Neural cell (in vitro differentiated cells): ENCODE measurements at regions not wholly inside any gene's neighbourhood (a gene's known extent, or its start where the extent isn't known, plus 50 kb on each side); places are given as distances from the start of the nearest gene placed in this dataset.

Experiments
- H2AFZ ChIP-seq: fragments of 200-600, 300-800 bp; sonication (generic), shearing (Covaris generic); 2 replicates; pipeline ENCODE4 v1.6.0; 2014; ENCODE audit warnings: low read depth, mild to moderate bottlenecking, antibody characterized with exemption, low read length, moderate library complexity
- H3F3A ChIP-seq: fragments of 200-600 bp; shearing (Covaris generic); 2 replicates; pipeline ENCODE4 v1.6.1; 2016; ENCODE audit warnings: mild to moderate bottlenecking, moderate library complexity, mixed read lengths, antibody characterized with exemption, low read length; ENCODE audit not compliant: insufficient read depth, poor library complexity, severe bottlenecking
- H3K27ac ChIP-seq: fragments of 200-600, 300-800 bp; sonication (generic), shearing (Covaris generic); 2 replicates; pipeline ENCODE4 v1.5.1; 2014; ENCODE audit warnings: mild to moderate bottlenecking, low read length, moderate library complexity
- H3K27me3 ChIP-seq: fragments of 300-800, 200-600 bp; sonication (generic), shearing (Covaris generic); 2 replicates; pipeline ENCODE4 v1.6.0; 2014; ENCODE audit warnings: mild to moderate bottlenecking, low read depth, low read length, moderate library complexity; ENCODE audit not compliant: insufficient read depth
- H3K36me3 ChIP-seq: fragments of 300-800, 200-600 bp; sonication (generic), shearing (Covaris generic); 2 replicates; pipeline ENCODE4 v1.5.1; 2014; ENCODE audit warnings: mild to moderate bottlenecking, antibody characterized with exemption, low read length, moderate library complexity; ENCODE audit not compliant: insufficient read depth
- H3K4me2 ChIP-seq: fragments of 300-800, 200-600 bp; sonication (generic), shearing (Covaris generic); 2 replicates; pipeline ENCODE4 v1.6.0; 2014; ENCODE audit warnings: mild to moderate bottlenecking, low read length
- H3K4me3 ChIP-seq: fragments of 300-800, 200-600 bp; sonication (generic), shearing (Covaris generic); 2 replicates; pipeline ENCODE4 v1.5.1; 2014; ENCODE audit warnings: mild to moderate bottlenecking, low read length, moderate library complexity
- H3K79me2 ChIP-seq: fragments of 200-600 bp; shearing (Covaris generic); replicated peaks from 2 replicates; pipeline ENCODE4 v1.6.0; 2014; ENCODE audit warnings: mild to moderate bottlenecking, low read length, moderate library complexity; ENCODE audit not compliant: insufficient read depth
- H3K9ac ChIP-seq: fragments of 300-800, 200-600 bp; sonication (generic), shearing (Covaris generic); 2 replicates; pipeline ENCODE4 v1.6.1; 2016; ENCODE audit warnings: mild to moderate bottlenecking, low read length, mixed read lengths
- H3K9me2 ChIP-seq: fragments of 200-600 bp; shearing (Covaris generic); 2 replicates; pipeline ENCODE4 v1.6.1; 2016; ENCODE audit warnings: mild to moderate bottlenecking, low read length, mixed read lengths; ENCODE audit not compliant: insufficient read depth
- H3K9me3 ChIP-seq: fragments of 200-600, 300-800 bp; sonication (generic), shearing (Covaris generic); 2 replicates; pipeline ENCODE4 v1.6.1; 2016; ENCODE audit warnings: mild to moderate bottlenecking, mixed run types, low read length, moderate library complexity, mixed read lengths
- H4K20me1 ChIP-seq: fragments of 200-600 bp; shearing (Covaris generic); 2 replicates; pipeline ENCODE4 v1.6.1; 2016; ENCODE audit warnings: mild to moderate bottlenecking, mixed run types; ENCODE audit not compliant: insufficient read depth
- CTCF ChIP-seq: fragments of 450-650 bp; IDR thresholded peaks from 2 replicates; pipeline ENCODE4 v1.5.1; 2014; ENCODE audit warnings: antibody characterized with exemption, mild to moderate bottlenecking, moderate library complexity; ENCODE audit not compliant: poor library complexity, severe bottlenecking
- EP300 ChIP-seq: fragments of 450-650 bp; conservative IDR thresholded peaks from 2 replicates; pipeline ENCODE4 v1.6.1; 2014; ENCODE audit warnings: antibody characterized with exemption, mild to moderate bottlenecking, moderate library complexity; ENCODE audit not compliant: poor library complexity, severe bottlenecking
- EZH2 ChIP-seq: fragments of 200-600, 300-800 bp; shearing (Covaris generic), sonication (generic); IDR thresholded peaks from 2 replicates; pipeline ENCODE4 v1.6.1; 2014; ENCODE audit warnings: antibody characterized with exemption, low read length, borderline replicate concordance, mild to moderate bottlenecking; ENCODE audit not compliant: insufficient read depth, poor library complexity, severe bottlenecking
- MXI1 ChIP-seq: fragments of 450-650 bp; conservative IDR thresholded peaks from 2 replicates; pipeline ENCODE4 v1.6.1; 2014; ENCODE audit warnings: antibody characterized with exemption, mild to moderate bottlenecking; ENCODE audit not compliant: poor library complexity, severe bottlenecking
- POLR2AphosphoS5 ChIP-seq: IDR thresholded peaks from 2 replicates; pipeline ENCODE4 v1.6.1; 2012
- RAD21 ChIP-seq: fragments of 450-650 bp; conservative IDR thresholded peaks from 2 replicates; pipeline ENCODE4 v1.6.1; 2014; ENCODE audit warnings: antibody characterized with exemption, mild to moderate bottlenecking, moderate library complexity
- REST ChIP-seq: IDR thresholded peaks from 2 replicates; pipeline ENCODE4 v1.6.1; 2012; ENCODE audit warnings: borderline replicate concordance
- SMC3 ChIP-seq: fragments of 450-650 bp; conservative IDR thresholded peaks from 2 replicates; pipeline ENCODE4 v1.6.1; 2014; ENCODE audit warnings: antibody characterized with exemption, mild to moderate bottlenecking, moderate library complexity; ENCODE audit not compliant: poor library complexity
- TAF1 ChIP-seq: IDR thresholded peaks from 2 replicates; pipeline ENCODE4 v1.6.1; 2012; ENCODE audit warnings: low read depth

- Histone ChIP-seq H3K27ac (no peak overlapping the region), H3K4me2 (no peak overlapping the region), H3K79me2 (no peaks in the 10 kb centered on the region), H3K9me2 (no peaks in the 10 kb centered on the region), H3K9ac (no peak overlapping the region), H2AFZ (no peak overlapping the region), H3K4me3 (no peak overlapping the region), H3K9me3 (no peaks in the 10 kb centered on the region), H4K20me1 (no peaks in the 10 kb centered on the region), H3K36me3 (no peaks in the 10 kb centered on the region), H3K27me3 (no peaks in the 10 kb centered on the region), H3F3A (no peaks in the 10 kb centered on the region)
- TF ChIP-seq POLR2AphosphoS5 (no peak), EZH2 (no peak)
Observed at GRCh38 chr9:81377320-81377719, 312.0 kb downstream of the TLE1 start.

GRCh38 chr9:81375187-81376100 lies 313.9 kb downstream of the TLE1 start:
- Histone ChIP-seq H3K79me2 (no peaks in the 10 kb centered on the region), H3K9me2 (no peaks in the 10 kb centered on the region), H3K4me3 (no peak overlapping the region), H3F3A (no peaks in the 10 kb centered on the region), H3K4me2 (no peak overlapping the region), H3K27ac (no peak overlapping the region), H3K9me3 (no peaks in the 10 kb centered on the region), H3K9ac (no peak overlapping the region), H3K27me3 (no peaks in the 10 kb centered on the region), H4K20me1 (no peaks in the 10 kb centered on the region), H3K36me3 (no peaks in the 10 kb centered on the region), H2AFZ (no peak overlapping the region)
- TF ChIP-seq RAD21 (no peak), EZH2 (no peak), MXI1 (no peak), POLR2AphosphoS5 (no peak), TAF1 (no peak), EP300 (no peak), SMC3 (no peak), REST (no peak), CTCF (no peak)
